Right renal cortex interstitium (tissue), 3 donors: ENCODE measurements at regions not wholly inside any gene's neighbourhood (a gene's known extent, or its start where the extent isn't known, plus 50 kb on each side); places are given as distances from the start of the nearest gene placed in this dataset.

ENCODE experiments used
- DNase-seq, 3 donors: peaks; one replicate each; pipeline ENCODE4 v3.0.0-alpha.2; 2013; ENCODE audit warnings: low read depth in 3 of 3, low spot score in 2 of 3

DNA sequence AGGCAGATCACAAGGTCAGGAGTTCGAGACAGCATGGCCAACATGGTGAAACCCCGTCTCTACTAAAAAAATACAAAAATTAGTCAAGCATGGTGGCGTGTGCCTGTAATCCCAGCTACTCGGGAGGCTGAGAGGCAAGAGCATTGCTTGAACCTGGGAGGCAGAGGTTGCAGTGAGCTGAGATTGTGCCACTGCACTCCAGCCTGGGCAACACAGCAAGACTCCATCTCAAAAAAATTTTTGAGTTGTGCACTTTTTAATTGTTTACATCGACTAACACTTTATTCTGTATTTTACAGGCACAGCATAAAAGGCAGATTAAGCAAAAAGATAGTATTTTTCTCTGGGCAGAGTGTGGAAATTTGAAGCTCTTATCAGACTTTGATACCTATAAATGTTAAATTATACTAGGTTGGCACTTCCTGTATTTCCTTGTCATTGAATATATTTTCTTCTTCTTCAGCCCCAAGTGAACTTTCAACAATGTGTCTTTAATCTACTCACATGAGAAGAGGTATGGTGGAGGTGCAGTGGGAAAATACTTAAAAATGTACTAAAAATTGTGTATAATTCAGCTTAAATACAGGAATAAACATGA is 180.6 kb upstream of the ELL2 start:
- DNase-seq = no peak

- no peak for DNase-seq
Observed at GRCh38 chr5:96141749-96142148, 180.1 kb upstream of the ELL2 start.

DNA sequence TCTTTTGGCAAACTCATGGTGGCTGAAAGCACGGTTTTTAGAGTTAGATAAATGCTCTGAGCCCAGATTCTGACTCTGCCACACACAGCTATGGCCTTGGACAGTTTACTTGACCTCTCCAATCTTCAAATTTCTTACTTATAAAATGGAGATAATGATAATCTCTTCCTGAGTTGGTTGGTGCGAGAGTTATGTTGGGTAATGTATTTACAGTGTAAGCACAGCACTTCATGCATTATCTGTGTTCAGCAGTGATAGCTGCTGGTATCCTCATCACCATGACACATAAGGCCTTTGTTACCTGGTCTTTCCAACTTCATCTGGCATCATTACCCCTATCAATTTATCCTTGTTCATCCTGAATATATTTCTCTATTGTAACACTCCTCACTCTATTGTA is 178.8 kb upstream of the ELL2 start:
- DNase-seq = no peak

- no peak for DNase-seq
Observed at GRCh38 chr5:96140084-96140483, 178.4 kb upstream of the ELL2 start.

GRCh38 chr5:96134886-96135285 is 173.2 kb upstream of the ELL2 start:
- DNase-seq = no peak

- no peak for DNase-seq
Observed at GRCh38 chr5:96133341-96134079, 171.9 kb upstream of the ELL2 start.

DNA sequence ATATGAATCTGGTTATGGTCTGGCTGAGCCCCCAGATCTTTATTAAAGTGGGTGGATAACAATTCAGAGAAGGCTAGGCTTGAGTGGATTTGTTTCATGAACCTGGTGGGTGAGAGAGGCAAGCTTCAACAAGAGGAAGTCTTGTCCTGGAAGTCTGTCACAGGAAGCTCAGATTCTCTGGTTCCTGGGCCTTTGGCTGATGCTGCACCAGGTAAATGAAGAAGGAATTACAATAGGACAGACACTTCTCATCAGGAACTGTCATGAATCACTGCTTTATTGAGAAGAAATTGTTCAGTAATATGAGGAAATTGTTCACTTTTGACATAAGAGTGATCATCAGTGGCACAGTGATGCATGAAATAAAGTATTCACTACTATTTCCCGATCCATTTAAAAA is 167.6 kb upstream of the ELL2 start:
- no peak for DNase-seq

- DNase-seq = no peak
Observed at GRCh38 chr5:96128204-96128864, 166.7 kb upstream of the ELL2 start.

- no peak for DNase-seq
Observed at GRCh38 chr5:96127538-96127937, 165.9 kb upstream of the ELL2 start.

DNA sequence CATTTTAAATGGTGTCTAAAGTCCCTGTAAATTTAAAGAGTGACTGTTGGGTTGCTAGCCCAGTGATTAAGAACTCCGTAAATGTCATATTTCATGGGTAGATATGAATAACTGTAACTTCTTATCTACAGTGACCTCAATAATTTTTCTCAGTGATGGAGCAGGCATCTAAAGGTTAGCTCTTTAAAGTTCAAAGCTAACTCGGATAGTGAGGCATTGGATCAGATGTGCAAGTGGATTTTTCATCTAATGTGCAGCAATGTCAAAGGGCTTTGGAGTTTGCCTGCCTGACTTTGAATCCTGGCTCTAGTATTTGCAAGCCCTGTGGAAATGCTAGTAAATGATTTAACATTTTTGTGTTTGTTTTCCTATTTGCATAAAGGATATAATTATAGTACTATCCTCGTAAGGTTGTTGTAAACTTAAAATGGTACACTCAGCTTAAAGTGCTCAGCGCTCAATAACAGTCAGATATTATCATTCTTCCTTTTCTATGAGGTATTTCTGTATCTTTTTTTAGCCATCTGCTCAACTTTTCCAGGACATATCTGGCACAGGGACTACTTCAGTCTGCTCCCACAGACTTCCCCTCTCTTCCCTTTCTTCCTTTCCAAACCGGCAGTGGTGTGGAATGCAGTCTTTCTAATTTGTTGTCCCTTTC is 163.7 kb upstream of the ELL2 start:
- no peak for DNase-seq

GRCh38 chr5:96124589-96124988 is 162.9 kb upstream of the ELL2 start:
- DNase-seq = no peak

- DNase-seq = no peak
Observed at GRCh38 chr5:96123418-96123817, 161.8 kb upstream of the ELL2 start.

DNA sequence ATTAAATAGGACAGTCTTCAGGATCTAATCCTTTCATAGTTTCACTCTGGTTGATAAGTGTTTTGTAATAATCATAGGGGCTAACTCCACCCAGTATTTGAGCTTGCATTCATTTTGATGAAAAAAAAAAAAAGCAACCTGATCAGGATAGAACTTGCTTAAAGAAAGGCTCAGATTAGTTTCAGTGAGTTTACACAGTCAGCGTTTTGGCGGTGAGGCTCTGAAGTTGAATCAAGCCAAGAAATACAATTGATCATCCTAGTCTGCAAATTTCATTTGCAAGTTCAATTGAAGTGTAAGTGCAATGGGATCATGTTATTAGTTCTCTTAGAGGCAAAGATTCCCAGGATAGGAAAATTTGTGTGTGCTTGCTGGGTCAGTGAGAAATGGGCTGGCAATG is 159.7 kb upstream of the ELL2 start:
- DNase-seq = no peak

- DNase-seq = no peak
Observed at GRCh38 chr5:96120120-96120519, 158.5 kb upstream of the ELL2 start.

GRCh38 chr5:96117771-96118651 is 156.4 kb upstream of the ELL2 start:
- no peak for DNase-seq

DNA sequence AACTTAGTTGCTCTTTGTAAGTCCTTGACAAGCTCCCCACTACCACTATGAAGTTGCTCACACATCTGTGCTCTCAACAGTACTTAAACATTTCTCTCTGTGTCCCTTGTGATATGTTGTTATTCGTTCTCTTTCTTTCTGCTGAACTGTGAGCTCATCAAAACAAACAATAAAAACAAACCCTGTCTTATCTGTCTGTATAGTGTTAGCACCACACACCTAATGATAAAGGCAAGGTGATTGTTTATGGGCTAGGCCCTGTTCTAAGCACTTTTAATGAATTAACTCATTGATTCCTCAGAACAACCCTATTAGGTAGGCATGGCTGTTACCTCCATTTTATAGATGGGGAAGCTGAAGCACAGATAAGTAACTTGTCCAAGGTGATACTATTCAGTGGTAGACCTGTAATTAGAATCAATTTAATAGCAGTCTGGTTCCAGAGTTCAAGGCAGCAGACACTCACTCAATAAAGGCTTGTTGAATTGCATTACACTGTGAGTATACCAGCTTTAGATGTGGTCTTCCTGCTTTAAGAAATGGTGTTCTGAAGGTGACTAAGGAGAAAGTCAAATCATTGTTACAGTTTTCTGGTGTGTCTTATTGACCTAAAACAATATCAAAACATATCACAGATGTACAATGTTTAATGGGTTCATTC is 153.6 kb upstream of the ELL2 start:
- DNase-seq = no peak

DNA sequence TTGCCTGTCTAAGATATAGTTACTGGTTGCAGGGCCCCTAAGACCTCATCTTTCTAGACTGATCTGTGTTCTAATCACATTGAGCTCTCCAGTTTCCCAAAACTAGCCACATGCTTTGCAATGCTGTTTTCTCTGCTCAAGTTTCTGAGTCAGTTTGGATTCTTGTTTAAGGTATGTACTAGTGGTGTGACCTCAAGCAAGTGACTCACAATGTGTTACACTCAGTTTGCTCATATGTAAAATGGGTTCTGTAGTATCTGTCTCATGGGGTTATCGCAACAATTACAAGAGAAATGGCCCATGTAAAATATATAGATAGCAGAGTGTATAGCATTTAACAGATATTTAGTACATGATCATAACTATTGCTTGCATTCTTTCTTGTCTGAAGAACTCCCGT is 153.1 kb upstream of the ELL2 start:
- DNase-seq = no peak

GRCh38 chr5:96113170-96113939 is 151.7 kb upstream of the ELL2 start:
- no peak for DNase-seq

GRCh38 chr5:96112703-96113102 is 151.1 kb upstream of the ELL2 start:
- DNase-seq = no peak
